A204.1 (cell line): ENCODE measurements at regions not wholly inside any gene's neighbourhood (a gene's known extent, or its start where the extent isn't known, plus 50 kb on each side); places are given as distances from the start of the nearest gene placed in this dataset.

Experiments used
- FAIRE-seq: peaks from 2 replicates; lab custom pipeline; 2012; peaks lifted over from hg19 to GRCh38; lab: Jason Lieb, UNC

- no peak for FAIRE-seq
Observed at GRCh38 chr2:173770947-173771678, 194.1 kb downstream of the SP3 start.

GRCh38 chr2:173772205-173772604 lies 193.0 kb downstream of the SP3 start:
- FAIRE-seq: no peak

- FAIRE-seq: no peak
Observed at GRCh38 chr2:173773076-173773475, 192.1 kb downstream of the SP3 start.

GRCh38 chr2:173775440-173775839 lies 189.7 kb downstream of the SP3 start:
- no peak for FAIRE-seq

GRCh38 chr2:173782681-173783080 lies 182.5 kb downstream of the SP3 start:
- no peak for FAIRE-seq

- no peak for FAIRE-seq
Observed at GRCh38 chr2:173783382-173783781, 181.8 kb downstream of the SP3 start.

GRCh38 chr2:173785813-173786212 lies 179.4 kb downstream of the SP3 start:
- no peak for FAIRE-seq

- FAIRE-seq: no peak
Observed at GRCh38 chr2:173791502-173791901, 173.7 kb downstream of the SP3 start.

GRCh38 chr2:173792166-173792565 lies 173.0 kb downstream of the SP3 start:
- no peak for FAIRE-seq

GRCh38 chr2:173792741-173793140 lies 172.4 kb downstream of the SP3 start:
- FAIRE-seq: no peak

- no peak for FAIRE-seq
Observed at GRCh38 chr2:173793709-173794565, 171.2 kb downstream of the SP3 start.

- no peak for FAIRE-seq
Observed at GRCh38 chr2:173797586-173798263, 167.4 kb downstream of the SP3 start.

GRCh38 chr2:173802518-173802917 lies 162.7 kb downstream of the SP3 start:
- FAIRE-seq: no peak

GRCh38 chr2:173803449-173803848 lies 161.7 kb downstream of the SP3 start:
- no peak for FAIRE-seq

GRCh38 chr2:173806761-173807160 lies 158.4 kb downstream of the SP3 start:
- FAIRE-seq: no peak

GRCh38 chr2:173808718-173809117 lies 156.5 kb downstream of the SP3 start:
- FAIRE-seq: no peak

GRCh38 chr2:173812321-173812720 lies 152.9 kb downstream of the SP3 start:
- no peak for FAIRE-seq

- FAIRE-seq: no peak
Observed at GRCh38 chr2:173814306-173814705, 150.9 kb downstream of the SP3 start.

- FAIRE-seq: no peak
Observed at GRCh38 chr2:173815772-173816171, 149.4 kb downstream of the SP3 start.

GRCh38 chr2:173817582-173817981 lies 147.6 kb downstream of the SP3 start:
- FAIRE-seq: no peak

- FAIRE-seq: no peak
Observed at GRCh38 chr2:173818285-173818684, 146.9 kb downstream of the SP3 start.

GRCh38 chr2:173819852-173820251 lies 145.3 kb downstream of the SP3 start:
- no peak for FAIRE-seq

- FAIRE-seq: no peak
Observed at GRCh38 chr2:173821451-173821850, 143.7 kb downstream of the SP3 start.
